ENCODE measurements at regions not wholly inside any gene's neighbourhood (a gene's known extent, or its start where the extent isn't known, plus 50 kb on each side); places are given as distances from the start of the nearest gene placed in this dataset.

- TF ChIP-seq SIN3A (conservative IDR thresholded peaks at IDR 0.05 in 1 of 2, IDR thresholded peaks at IDR 0.05 in 1 of 2; ENCODE audit: low read depth in 1 of 2, low read length in 2 of 2) (no peak), CEBPB (IDR thresholded peaks at IDR 0.05; ENCODE audit: low read depth, low read length) (no peak)
Observed at GRCh38 chr11:134915881-134916280, 503.8 kb upstream of the B3GAT1 start (continued).
